ENCODE measurements at regions not wholly inside any gene's neighbourhood (a gene's known extent, or its start where the extent isn't known, plus 50 kb on each side); places are given as distances from the start of the nearest gene placed in this dataset.
"Not testable (repeated sequence)": the region's sequence is repeated elsewhere in the genome, so short reads cannot be mapped to it uniquely, and the experiment has no call there.

- CTCF ChIA-PET, result no interaction called here
- Histone ChIP-seq H3K27me3 (ENCODE audit: control insufficient read depth, insufficient read depth, low read length) (no peaks in the 10 kb centered on the region), H3K27ac (ENCODE audit: low read depth, low read length) (no peak overlapping the region), H3K4me3 (ENCODE audit: low read depth, low read length) (no peak overlapping the region), H3K9me3 (ENCODE audit: control insufficient read depth, insufficient read depth, low read length) (peaks cover 21% of the 10 kb centered on the region)
- no peak for DNase-seq (ENCODE audit: low read depth, low spot score)
- no peak for TF ChIP-seq CTCF (IDR thresholded peaks at IDR 0.05; ENCODE audit: low read depth, low read length)
- POLR2A ChIA-PET, result no interaction called here
Observed at GRCh38 chr21:20031807-20032206, 966.4 kb upstream of the NCAM2 start.

- H3K9me3 ChIP-seq (ENCODE audit: control insufficient read depth, insufficient read depth, low read length), result peaks cover 21% of the 10 kb centered on the region
- no peak for DNase-seq (ENCODE audit: low read depth, low spot score)
- H3K27ac ChIP-seq (ENCODE audit: low read depth, low read length), result no peak overlapping the region
- H3K4me3 ChIP-seq (ENCODE audit: low read depth, low read length), result no peak overlapping the region
- ChIA-PET CTCF (no interaction called here), POLR2A (no interaction called here)
- no peak for TF ChIP-seq CTCF (IDR thresholded peaks at IDR 0.05; ENCODE audit: low read depth, low read length)
- H3K27me3 ChIP-seq (ENCODE audit: control insufficient read depth, insufficient read depth, low read length), result no peaks in the 10 kb centered on the region
Observed at GRCh38 chr21:20040768-20041167, 957.4 kb upstream of the NCAM2 start.

- CTCF ChIA-PET, result no interaction called here
- H3K9me3 ChIP-seq (ENCODE audit: control insufficient read depth, insufficient read depth, low read length), result peaks cover 22% of the 10 kb centered on the region
- POLR2A ChIA-PET, result no interaction called here
- no peak overlapping the region for H3K4me3 ChIP-seq (ENCODE audit: low read depth, low read length)
- H3K27ac ChIP-seq (ENCODE audit: low read depth, low read length), result no peak overlapping the region
- no peaks in the 10 kb centered on the region for H3K27me3 ChIP-seq (ENCODE audit: control insufficient read depth, insufficient read depth, low read length)
- TF ChIP-seq CTCF (IDR thresholded peaks at IDR 0.05; ENCODE audit: low read depth, low read length), result no peak
- DNase-seq (ENCODE audit: low read depth, low spot score), result no peak
Observed at GRCh38 chr21:20045197-20045596, 953.0 kb upstream of the NCAM2 start.

- DNase-seq (ENCODE audit: low read depth, low spot score); CTCF ChIA-PET; H3K27me3 ChIP-seq (ENCODE audit: control insufficient read depth, insufficient read depth, low read length); H3K4me3 ChIP-seq (ENCODE audit: low read depth, low read length); POLR2A ChIA-PET; H3K27ac ChIP-seq (ENCODE audit: low read depth, low read length): not testable (repeated sequence)
- H3K9me3 ChIP-seq (ENCODE audit: control insufficient read depth, insufficient read depth, low read length), result peaks cover 24% of the 10 kb centered on the region
Observed at GRCh38 chr21:20048130-20048837, 949.9 kb upstream of the NCAM2 start.

- Histone ChIP-seq H3K27me3 (ENCODE audit: control insufficient read depth, insufficient read depth, low read length) (no peaks in the 10 kb centered on the region), H3K4me3 (ENCODE audit: low read depth, low read length) (no peak overlapping the region), H3K9me3 (ENCODE audit: control insufficient read depth, insufficient read depth, low read length) (peaks cover 15% of the 10 kb centered on the region), H3K27ac (ENCODE audit: low read depth, low read length) (no peak overlapping the region)
- no peak for TF ChIP-seq CTCF (IDR thresholded peaks at IDR 0.05; ENCODE audit: low read depth, low read length)
- DNase-seq (ENCODE audit: low read depth, low spot score), result no peak
- ChIA-PET CTCF (no interaction called here), POLR2A (no interaction called here)
Observed at GRCh38 chr21:20083336-20083735, 914.9 kb upstream of the NCAM2 start.

All from AG04450 (cell line).